GM12878 (cell line): ENCODE measurements at regions not wholly inside any gene's neighbourhood (a gene's known extent, or its start where the extent isn't known, plus 50 kb on each side); places are given as distances from the start of the nearest gene placed in this dataset.
"Not testable (repeated sequence)": the region's sequence is repeated elsewhere in the genome, so short reads cannot be mapped to it uniquely, and the experiment has no call there.

Experiments used
- ATAC-seq: fragments of 200-7000 bp; cut with Tn5 transposase; 3 replicates; pipeline ENCODE4 v1.9.1; 2020; ENCODE audit warnings: mild to moderate bottlenecking, moderate library complexity
- BruUV-seq: library from RNA; stranded (reverse); fragments of 400-500 nt; replicated peaks from 2 replicates; lab custom pipeline; 2021; lab: Mats Ljungman, UMichigan
- CTCF ChIA-PET: fragments of 300-600 bp; sonication (Branson Sonifier 250); formaldehyde crosslinking; extraction: SDS; loops from one replicate; lab custom pipeline; 2021; ENCODE audit warnings: inconsistent platforms; lab: Yijun Ruan, JAX
- POLR2A ChIA-PET: fragments of 350-600 bp; formaldehyde crosslinking; extraction: SDS; loops from one replicate; lab custom pipeline; 2021; ENCODE audit warnings: inconsistent platforms; lab: Charles Lee
- RAD21 ChIA-PET: fragments of 300-600 bp; sonication (Branson Sonifier 250); formaldehyde crosslinking; loops from one replicate; lab custom pipeline; 2023; ENCODE audit warnings: antibody characterized with exemption; ENCODE audit not compliant: unreplicated experiment; lab: Charles Lee
- SMC1A ChIA-PET: fragments of 300-600 bp; sonication (Branson Sonifier 250); formaldehyde crosslinking; loops from one replicate; lab custom pipeline; 2023; ENCODE audit not compliant: unreplicated experiment, uncharacterized antibody; lab: Charles Lee
- DNase-seq: peaks from one replicate; pipeline ENCODE4 v3.0.0-alpha.2; 2011; ENCODE audit warnings: low read depth, low spot score
- FAIRE-seq: peaks from 3 replicates; lab custom pipeline; 2011; peaks lifted over from hg19 to GRCh38; lab: Jason Lieb, UNC
- H2AFZ ChIP-seq: 2 replicates; pipeline ENCODE4 v1.6.0; 2011; ENCODE audit warnings: low read depth, low read length, control low read depth; ENCODE audit not compliant: control insufficient read depth
- H3K27ac ChIP-seq: 2 replicates; pipeline ENCODE4 v1.5.1; 2011; ENCODE audit warnings: control low read depth; ENCODE audit not compliant: control insufficient read depth, insufficient read depth
- H3K27me3 ChIP-seq, 2 experiments: replicated peaks in 1 of 2; 2 replicates each; pipeline versions ENCODE4 v1.6.0 to v1.6.1; 2011; ENCODE audit warnings: low read length in 1 of 2; ENCODE audit not compliant: control insufficient read depth in 2 of 2, insufficient read depth in 2 of 2
- H3K36me3 ChIP-seq, 2 experiments: 2 replicates each; pipeline ENCODE4 v1.5.1; 2011; ENCODE audit warnings: low read length in 1 of 2; ENCODE audit not compliant: control insufficient read depth in 2 of 2, insufficient read depth in 2 of 2
- H3K4me1 ChIP-seq: 2 replicates; pipeline ENCODE4 v1.6.1; 2011; ENCODE audit warnings: mild to moderate bottlenecking, low read length, moderate library complexity, mixed read lengths; ENCODE audit not compliant: control insufficient read depth, insufficient read depth
- H3K4me2 ChIP-seq: 2 replicates; pipeline ENCODE4 v1.6.0; 2011; ENCODE audit warnings: control low read depth; ENCODE audit not compliant: control insufficient read depth, insufficient read depth
- H3K4me3 ChIP-seq: fragments of 200-600 bp; sonication (generic); 2 replicates; pipeline ENCODE4 v1.5.1; 2016
- H3K79me2 ChIP-seq: 2 replicates; pipeline ENCODE4 v1.6.0; 2011; ENCODE audit warnings: low read length; ENCODE audit not compliant: control insufficient read depth, insufficient read depth
- H3K9ac ChIP-seq: 2 replicates; pipeline ENCODE4 v1.8.0; 2011; ENCODE audit warnings: low read length, control low read depth, mixed read lengths; ENCODE audit not compliant: control insufficient read depth, insufficient read depth
- H3K9me3 ChIP-seq: replicated peaks from 3 replicates; pipeline ENCODE4 v1.5.1; 2011; ENCODE audit warnings: mild to moderate bottlenecking, low read length; ENCODE audit not compliant: control insufficient read depth, insufficient read depth
- H4K20me1 ChIP-seq: 2 replicates; pipeline ENCODE4 v1.6.0; 2011; ENCODE audit not compliant: control insufficient read depth, insufficient read depth
- BCLAF1 ChIP-seq: fragments of 450-650 bp; IDR thresholded peaks from 2 replicates; pipeline ENCODE4 v1.6.1; 2017; ENCODE audit warnings: antibody characterized with exemption, mild to moderate bottlenecking, moderate library complexity
- KAT2A ChIP-seq: conservative IDR thresholded peaks from 2 replicates; pipeline ENCODE4 v1.6.1; 2011; ENCODE audit warnings: low read depth, low read length; ENCODE audit not compliant: control insufficient read depth
- NR2C1 ChIP-seq: fragments of 450-650 bp; IDR thresholded peaks from 2 replicates; pipeline ENCODE4 v1.6.1; 2017; ENCODE audit warnings: antibody characterized with exemption, mild to moderate bottlenecking, moderate library complexity
- RAD51 ChIP-seq: fragments of 450-650 bp; IDR thresholded peaks from 2 replicates; pipeline ENCODE4 v1.6.1; 2016; ENCODE audit warnings: moderate library complexity, mild to moderate bottlenecking, inconsistent platforms
- SIN3A ChIP-seq: IDR thresholded peaks from 2 replicates; pipeline ENCODE4 v1.6.1; 2012; ENCODE audit warnings: low read depth, low read length, improper control_type of control experiment
- STAT1 ChIP-seq: fragments of 450-650 bp; conservative IDR thresholded peaks from 2 replicates; pipeline ENCODE4 v1.6.1; 2014; ENCODE audit warnings: antibody characterized with exemption, mild to moderate bottlenecking
- STAT3 ChIP-seq: IDR thresholded peaks from 2 replicates; pipeline ENCODE4 v1.6.1; 2011; ENCODE audit warnings: low read depth, low read length, improper control_type of control experiment
- ZNF24 ChIP-seq: fragments of 450-650 bp; IDR thresholded peaks from 2 replicates; pipeline ENCODE4 v1.6.1; 2017; ENCODE audit warnings: antibody characterized with exemption, mild to moderate bottlenecking
- WGBS: methylation state at CpG from one replicate; pipeline ENCODE4 v1.1.6; 2016; ENCODE audit warnings: low lambda C conversion rate; ENCODE audit not compliant: insufficient replicate concordance, insufficient coverage; ENCODE audit errors: missing lambda C conversion rate; 5-methylcytosine and 5-hydroxymethylcytosine counted together
- in situ Hi-C: fragments of 300-500 bp; cut with MboI; formaldehyde crosslinking; loops from 9 replicates; pipeline ENCODE4 v1.14.3; 2018; ENCODE audit warnings: mixed read lengths
- intact Hi-C: fragments of 100-400 bp; cut with micrococcal nuclease; formaldehyde crosslinking; loops from one replicate; pipeline ENCODE4 v1.14.2; 2022; ENCODE audit not compliant: unreplicated experiment

GRCh38 chr14:106027759-106028158 is 501.4 kb downstream of the TMEM121 start:
- POLR2A ChIA-PET, H3K27ac ChIP-seq: not testable (repeated sequence)

GRCh38 chr14:106029959-106030358 is 503.6 kb downstream of the TMEM121 start:
- H3K36me3 ChIP-seq, result no peaks in the 10 kb centered on the region
- no peaks in the 10 kb centered on the region for H3K27me3 ChIP-seq
- H3K9me3 ChIP-seq, result no peaks in the 10 kb centered on the region
- H3K9ac ChIP-seq, result no peak overlapping the region
- intact Hi-C loops (no loop called here), in situ Hi-C loops (no loop called here)
- ChIA-PET CTCF (no interaction called here), SMC1A (no interaction called here), RAD21 (no interaction called here), POLR2A (no interaction called here)
- H3K4me2 ChIP-seq, result no peak overlapping the region
- no peaks in the 10 kb centered on the region for H3K79me2 ChIP-seq
- no peak overlapping the region for H3K4me3 ChIP-seq
- FAIRE-seq (no peak), DNase-seq (no peak), ATAC-seq (no peak)
- 70% methylated on average over 4 of the region's 4 CpGs for WGBS
- H3K4me1 ChIP-seq, result no peaks in the 10 kb centered on the region
- no TSS peak for BruUV-seq
- H3K27ac ChIP-seq, result no peak overlapping the region
- no peaks in the 10 kb centered on the region for H4K20me1 ChIP-seq
- TF ChIP-seq SIN3A (no peak), ZNF24 (no peak), STAT1 (no peak), NR2C1 (no peak), STAT3 (no peak), RAD51 (no peak), BCLAF1 (no peak), KAT2A (no peak)
- no peak overlapping the region for H2AFZ ChIP-seq

More at GRCh38 chr14:106027759-106028158, 501.4 kb downstream of the TMEM121 start:
- H3K4me3 ChIP-seq, H3K4me2 ChIP-seq, H3K4me1 ChIP-seq, H2AFZ ChIP-seq, H3K79me2 ChIP-seq, in situ Hi-C loops, FAIRE-seq, DNase-seq, ATAC-seq, H4K20me1 ChIP-seq, H3K36me3 ChIP-seq, H3K9ac ChIP-seq, CTCF ChIA-PET, RAD21 ChIA-PET, intact Hi-C loops, H3K27me3 ChIP-seq, BruUV-seq, SMC1A ChIA-PET, H3K9me3 ChIP-seq: not testable (repeated sequence)
- WGBS, result 29% methylated on average over 3 of the region's 6 CpGs
